Psoas muscle (tissue), 7 donors: ENCODE measurements at regions not wholly inside any gene's neighbourhood (a gene's known extent, or its start where the extent isn't known, plus 50 kb on each side); places are given as distances from the start of the nearest gene placed in this dataset.

Experiments used
- ATAC-seq, 4 donors: fragments of 200-7000 bp; cut with Tn5 transposase; one replicate each; pipeline ENCODE4 v1.9.1; 2020; ENCODE audit warnings: moderate library complexity in 3 of 4, mild to moderate bottlenecking in 2 of 4
- DNase-seq, 2 donors: peaks; one replicate each; pipeline ENCODE4 v3.0.0-alpha.2; 2020
- H3K27ac ChIP-seq: fragments of 200-600 bp; one replicate; pipeline ENCODE4 v1.8.0; 2022
- H3K27me3 ChIP-seq, 3 donors: fragments of 200-600 bp in 1 of 3; one replicate each; pipeline versions ENCODE4 v1.6.1 to v1.8.0; 2013 to 2022; ENCODE audit warnings: low read length in 2 of 3, mild to moderate bottlenecking in 2 of 3, moderate library complexity in 1 of 3; ENCODE audit not compliant: insufficient read depth in 3 of 3
- H3K36me3 ChIP-seq, 2 donors: fragments of 200-600 bp in 1 of 2; one replicate each; pipeline versions ENCODE4 v1.6.1 to v1.8.0; 2013 to 2022; ENCODE audit warnings: low read depth in 1 of 2, mild to moderate bottlenecking in 1 of 2, moderate library complexity in 1 of 2; ENCODE audit not compliant: insufficient read depth in 1 of 2
- H3K4me1 ChIP-seq: fragments of 200-600 bp; one replicate; pipeline ENCODE4 v1.8.0; 2022
- H3K4me3 ChIP-seq: fragments of 200-600 bp; one replicate; pipeline ENCODE4 v1.8.0; 2022; ENCODE audit warnings: mild to moderate bottlenecking
- H3K9me3 ChIP-seq: fragments of 200-600 bp; one replicate; pipeline ENCODE4 v1.8.0; 2022
- CTCF ChIP-seq: fragments of 200-600 bp; IDR thresholded peaks from one replicate; pipeline ENCODE4 v1.8.0; 2022; ENCODE audit warnings: antibody characterized with exemption
- WGBS, 3 donors: extraction: QIAGEN DNeasy Blood & Tissue Kit; methylation state at CpG; one replicate each; pipeline versions ENCODE4 v1.1.6 to v1.1.7; 2013; 5-methylcytosine and 5-hydroxymethylcytosine counted together
- intact Hi-C, 2 donors: fragments of 100-400 bp; cut with DNase I; formaldehyde crosslinking; loops; one replicate each; pipeline versions ENCODE4 v1.11.0 to v1.14.2; 2022
- donor health status: healthy with polysubstance abuse.
- donor health status: DM: no; HTN: no; CAD: no; lungs with moderate emphysema.
- donor health status: Bipolar disorder and iron deficiency.
- donor health status: healthy.
- donor health status: DM: yes; HTN: yes; CAD: no.
- donor health status: DM: no; HTN: no; CAD: no.
- donor health status: DM: yes; HTN: yes; CAD: no.

- intact Hi-C loops, result no loop called here
- no peak overlapping the region for H3K4me3 ChIP-seq
- DNase-seq (no peak), ATAC-seq (no peak)
- no peak for TF ChIP-seq CTCF
- no peaks in the 10 kb centered on the region for H3K9me3 ChIP-seq
- no peak overlapping the region for H3K27ac ChIP-seq
- no peaks in the 10 kb centered on the region for H3K27me3 ChIP-seq
- H3K36me3 ChIP-seq, result no peaks in the 10 kb centered on the region
- WGBS, 3 donors, result 90 to 93% (median 91%) methylated on average over 8 of the region's 8 CpGs
- peaks cover 13% of the 10 kb centered on the region for H3K4me1 ChIP-seq
Measured at GRCh38 chr2:15726321-15727057, 134.8 kb downstream of the DDX1 start.

- H3K4me1 ChIP-seq, result peaks cover 13% of the 10 kb centered on the region
- H3K27ac ChIP-seq, result no peak overlapping the region
- 84 to 90% (median 85%) methylated on average over 9 of the region's 9 CpGs for WGBS, 3 donors
- no peak for TF ChIP-seq CTCF
- DNase-seq (no peak), ATAC-seq (no peak)
- H3K27me3 ChIP-seq, result no peaks in the 10 kb centered on the region
- H3K9me3 ChIP-seq, result no peaks in the 10 kb centered on the region
- H3K36me3 ChIP-seq, result no peaks in the 10 kb centered on the region
- intact Hi-C loops, result no loop called here
- H3K4me3 ChIP-seq, result no peak overlapping the region
Measured at GRCh38 chr2:15727396-15728244, 136.0 kb downstream of the DDX1 start.

GRCh38 chr2:15728245-15728938, 136.7 kb downstream of the DDX1 start:
- DNase-seq, result no peak
- ATAC-seq, result no peak
- 95 to 97% (median 96%) methylated on average over 9 of the region's 9 CpGs for WGBS, 3 donors
- Histone ChIP-seq H3K4me3 (no peak overlapping the region), H3K9me3 (no peaks in the 10 kb centered on the region), H3K4me1 (peaks cover 13% of the 10 kb centered on the region), H3K27me3 (no peaks in the 10 kb centered on the region), H3K27ac (no peak overlapping the region), H3K36me3 (no peaks in the 10 kb centered on the region)
- TF ChIP-seq CTCF, result no peak
- intact Hi-C loops, result no loop called here

GRCh38 chr2:15729001-15729400, 137.3 kb downstream of the DDX1 start:
- Histone ChIP-seq H3K4me1 (peaks cover 13% of the 10 kb centered on the region), H3K9me3 (no peaks in the 10 kb centered on the region), H3K27me3 (no peaks in the 10 kb centered on the region), H3K36me3 (no peaks in the 10 kb centered on the region), H3K4me3 (no peak overlapping the region), H3K27ac (no peak overlapping the region)
- DNase-seq, result no peak
- no peak for ATAC-seq
- 93 to 96% (median 95%) methylated on average over 7 of the region's 7 CpGs for WGBS, 3 donors
- intact Hi-C loops, result no loop called here
- no peak for TF ChIP-seq CTCF
